HG03442 (cell line): ENCODE measurements at regions not wholly inside any gene's neighbourhood (a gene's known extent, or its start where the extent isn't known, plus 50 kb on each side); places are given as distances from the start of the nearest gene placed in this dataset.

ENCODE experiments used
- ATAC-seq: cut with Tn5 transposase; IDR thresholded peaks from one replicate; pipeline ENCODE4 v1.9.1; 2021; ENCODE audit warnings: mild to moderate bottlenecking, moderate library complexity; ENCODE audit not compliant: unreplicated experiment

- no peak for ATAC-seq
These were observed 190.6 kb downstream of the MZT1 start for GRCh38 chr13:72536714-72537394.

DNA sequence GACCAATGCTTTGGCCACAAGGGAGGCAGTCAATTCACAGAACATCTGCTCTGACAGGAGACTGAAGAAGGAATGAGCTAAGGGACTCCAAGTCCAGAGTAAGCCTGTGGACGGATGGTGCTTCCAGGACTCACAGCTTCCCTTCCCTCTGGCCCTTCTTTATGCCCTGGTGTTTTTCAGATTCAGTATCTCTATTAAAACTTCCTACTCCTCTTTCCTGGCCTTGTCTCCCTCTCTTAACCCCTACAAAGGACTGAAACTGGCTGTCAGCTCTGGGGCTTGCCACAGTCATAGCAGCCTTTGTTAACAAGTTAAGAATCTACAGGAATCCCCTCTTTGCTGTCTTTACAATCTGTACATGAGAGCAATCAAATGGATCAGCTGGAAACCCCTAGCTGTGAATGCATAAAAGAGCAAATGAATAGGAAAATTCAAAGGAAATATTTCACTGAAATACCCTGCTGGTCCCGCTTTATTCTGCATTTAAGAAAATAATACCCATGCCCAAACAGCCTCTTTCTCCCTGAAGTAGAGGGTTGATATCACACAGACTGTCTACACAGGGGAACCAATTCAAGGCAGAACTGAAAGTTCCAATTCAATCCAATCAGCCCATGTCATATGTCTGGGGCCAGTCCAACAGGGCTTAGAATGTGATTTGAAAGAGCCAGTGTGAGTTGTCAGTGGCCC is 192.3 kb downstream of the MZT1 start:
- no peak for ATAC-seq

- no peak for ATAC-seq
These were observed 197.0 kb downstream of the MZT1 start for GRCh38 chr13:72530471-72530870.

GRCh38 chr13:72527333-72527732 is 200.1 kb downstream of the MZT1 start:
- ATAC-seq, result no peak

DNA sequence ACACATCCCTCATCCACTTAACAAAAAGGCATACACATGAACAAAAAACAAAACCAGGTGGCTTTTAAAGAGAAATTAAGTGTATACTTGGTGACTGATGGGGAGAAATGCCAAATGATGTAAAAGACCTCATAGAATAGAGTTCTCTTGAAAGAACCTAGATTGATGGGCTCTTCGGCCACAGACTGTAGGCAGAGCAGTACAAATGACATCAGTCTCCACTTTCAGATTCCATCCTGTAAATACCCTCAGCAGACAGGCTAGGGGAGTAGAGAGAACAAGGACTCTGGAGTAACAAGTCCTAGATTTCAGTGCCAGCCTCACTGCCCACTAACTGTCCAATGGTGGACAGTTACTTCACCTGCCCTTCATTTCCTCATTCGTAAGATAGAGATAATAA is 203.8 kb downstream of the MZT1 start:
- ATAC-seq, result no peak

GRCh38 chr13:72523049-72523448 is 204.4 kb downstream of the MZT1 start:
- ATAC-seq, result no peak

GRCh38 chr13:72521940-72522661 is 205.3 kb downstream of the MZT1 start:
- ATAC-seq, result no peak

DNA sequence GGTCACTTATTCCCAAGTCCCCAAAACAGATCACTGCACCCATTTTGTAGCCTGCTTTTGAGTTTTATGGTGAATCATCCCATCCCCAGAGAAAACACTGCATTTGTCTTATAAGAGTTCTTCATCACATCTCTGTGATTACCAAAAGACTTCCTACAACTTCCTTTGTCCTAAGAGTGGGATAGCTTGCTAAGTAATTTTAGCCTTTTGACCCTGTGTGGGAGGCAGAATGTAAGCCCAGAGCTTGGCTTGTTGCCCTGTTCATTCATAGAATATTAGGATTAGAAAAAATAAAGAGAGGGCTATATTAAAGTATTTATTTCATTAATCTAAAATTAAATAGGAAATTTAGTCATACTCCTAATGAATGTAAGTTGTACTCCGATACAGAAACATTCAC is 213.3 kb downstream of the MZT1 start:
- no peak for ATAC-seq

DNA sequence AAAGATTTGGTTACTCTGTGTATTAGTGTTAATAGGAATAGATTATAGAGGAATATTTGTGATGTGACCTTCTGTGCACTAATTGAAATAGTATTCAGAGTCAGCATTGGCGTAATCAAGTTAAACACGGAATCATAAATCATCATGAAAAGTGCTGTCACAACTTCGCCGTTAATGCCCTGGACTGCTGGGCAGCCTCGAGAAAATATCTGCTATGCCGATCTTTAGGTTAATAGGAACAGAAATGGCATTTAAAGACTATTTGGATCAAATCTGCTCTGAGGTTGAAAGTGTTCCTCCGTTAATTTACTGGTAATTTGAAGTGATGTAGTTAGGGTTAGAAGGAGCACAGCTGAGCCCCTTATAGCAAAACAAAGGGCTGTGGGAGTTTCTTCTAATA is 219.0 kb downstream of the MZT1 start:
- no peak for ATAC-seq

GRCh38 chr13:72507416-72508199 is 219.8 kb downstream of the MZT1 start:
- no peak for ATAC-seq

GRCh38 chr13:72506706-72507105 is 220.7 kb downstream of the MZT1 start:
- no peak for ATAC-seq

GRCh38 chr13:72505376-72505775 is 222.1 kb downstream of the MZT1 start:
- no peak for ATAC-seq

DNA sequence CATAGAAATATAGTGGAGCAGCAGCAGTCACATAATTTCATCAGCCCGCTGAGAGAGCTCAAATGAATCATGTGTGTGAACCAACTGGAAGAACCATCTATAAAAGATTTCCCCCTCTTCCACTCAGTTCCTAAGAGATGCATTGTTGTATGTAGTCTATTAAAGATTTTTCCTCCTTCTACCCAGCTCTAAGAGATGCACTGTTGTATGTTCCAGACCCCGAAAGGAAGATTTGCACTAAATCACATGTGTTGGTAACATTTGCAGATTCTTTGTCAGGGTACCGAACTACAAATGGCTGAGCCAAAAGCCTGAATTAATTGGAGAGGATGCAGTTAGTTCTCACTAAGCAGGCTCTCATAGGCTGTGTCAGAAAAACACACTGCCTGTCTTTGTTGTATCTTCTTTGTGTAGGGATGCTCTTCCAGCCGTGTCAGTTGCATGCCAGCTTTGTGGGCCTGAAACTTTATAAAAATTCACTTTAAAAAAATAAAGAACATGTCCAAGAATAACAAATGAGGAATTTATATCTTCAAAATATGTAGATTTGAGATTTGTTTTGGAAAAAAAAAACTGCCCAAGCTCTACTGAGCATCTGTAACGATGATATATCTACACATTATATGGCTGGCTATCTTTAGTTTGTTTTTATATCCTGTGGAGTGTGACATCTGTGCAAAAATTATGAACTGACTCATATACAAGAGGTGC is 223.1 kb downstream of the MZT1 start:
- ATAC-seq, result no peak

DNA sequence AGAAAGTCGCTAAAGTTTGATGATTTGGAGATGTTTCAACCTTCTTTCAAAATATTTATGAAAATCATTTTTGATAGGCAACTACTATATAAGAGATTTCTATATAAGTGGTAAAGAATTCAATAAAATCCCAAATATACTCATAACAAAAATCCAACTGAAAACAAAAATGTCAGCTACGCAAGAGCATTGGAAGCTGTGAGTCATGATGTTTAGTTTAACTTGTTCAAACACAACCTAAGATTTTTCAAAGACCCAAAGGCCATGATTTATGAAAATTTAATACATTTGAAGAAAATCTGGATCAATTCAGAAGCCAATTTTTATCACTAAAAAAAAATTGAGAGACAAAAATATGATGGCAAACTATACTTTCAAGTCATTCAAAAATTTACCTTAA is 226.6 kb downstream of the MZT1 start:
- no peak for ATAC-seq

DNA sequence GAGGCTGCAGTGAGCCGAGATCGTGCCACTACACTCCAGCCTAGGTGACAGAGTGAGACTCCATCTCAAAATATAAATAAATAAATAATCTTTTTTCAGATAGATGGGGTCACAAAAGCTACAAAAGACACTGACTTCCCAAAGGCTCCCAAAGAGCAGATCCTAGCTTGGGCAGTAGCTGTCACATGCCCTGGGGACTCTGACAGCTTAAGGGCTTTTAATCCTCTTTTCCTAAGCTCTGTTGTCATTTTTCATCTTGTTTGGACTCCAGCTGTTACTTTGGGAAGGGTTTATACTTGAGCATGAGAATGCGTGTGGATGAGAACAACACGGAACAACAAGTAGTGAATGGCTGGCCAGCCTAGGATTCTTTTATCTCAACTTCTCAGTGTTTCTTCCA is 231.7 kb downstream of the MZT1 start:
- no peak for ATAC-seq

DNA sequence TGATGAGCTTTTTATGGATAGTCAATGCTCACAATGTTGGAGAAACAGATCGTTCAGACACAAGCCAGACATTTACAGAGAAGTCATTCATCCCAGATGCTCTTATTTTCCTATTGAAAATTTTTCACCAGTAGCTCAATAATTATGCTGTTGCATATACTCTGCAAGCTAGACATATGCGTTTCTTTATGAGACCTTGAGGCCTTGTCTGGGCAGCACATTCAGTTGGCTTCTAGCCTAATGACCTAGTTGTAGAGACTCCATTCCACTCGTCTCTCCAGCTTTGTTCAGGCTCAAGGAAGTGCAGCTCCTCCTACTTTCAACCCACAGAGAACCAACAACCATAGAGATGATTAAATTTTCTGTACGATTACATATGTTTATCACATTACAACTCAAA is 237.7 kb downstream of the MZT1 start:
- ATAC-seq, result no peak

- no peak for ATAC-seq
These were observed 254.1 kb downstream of the MZT1 start for GRCh38 chr13:72473321-72473720.

- ATAC-seq, result no peak
These were observed 257.5 kb downstream of the MZT1 start for GRCh38 chr13:72469906-72470305.

DNA sequence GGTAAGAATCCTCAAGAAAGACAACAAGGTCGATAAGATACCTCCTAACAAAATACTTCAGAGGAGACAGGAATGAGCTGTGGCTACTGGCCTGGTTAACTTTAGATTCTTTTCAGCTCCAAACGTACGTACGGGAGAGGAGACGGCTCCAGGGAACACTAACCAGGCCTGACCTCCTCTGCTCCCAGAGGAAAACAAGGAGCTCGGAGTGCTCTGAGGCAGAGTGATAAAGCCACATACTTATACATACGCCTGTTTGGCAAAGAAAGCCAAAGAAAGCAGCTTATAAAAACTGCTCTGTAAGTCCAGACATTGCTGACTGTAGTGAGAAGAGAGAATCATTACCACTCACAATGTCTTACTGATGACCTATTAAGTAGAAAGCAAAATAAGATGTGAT is 263.9 kb downstream of the MZT1 start:
- ATAC-seq, result no peak

DNA sequence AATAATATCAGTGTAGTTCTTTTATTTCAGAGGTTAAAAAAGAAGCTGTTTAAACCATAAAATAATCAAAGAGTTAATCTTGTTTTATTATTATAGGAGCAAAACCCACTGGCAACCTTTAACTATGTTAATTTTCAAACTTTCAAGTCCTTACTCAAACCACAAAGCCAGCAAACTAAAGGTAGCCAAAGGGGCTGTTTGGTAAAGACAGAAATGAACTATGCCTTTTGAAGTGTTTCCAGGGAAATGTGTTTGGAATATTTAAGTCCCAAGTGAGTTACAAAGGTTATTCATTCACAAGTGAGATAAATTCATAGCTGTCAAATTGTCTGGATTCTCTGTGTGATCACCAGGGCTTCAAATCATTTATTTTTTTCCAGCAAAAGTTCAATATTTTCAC is 264.7 kb downstream of the MZT1 start:
- no peak for ATAC-seq

GRCh38 chr13:72462166-72462565 is 265.3 kb downstream of the MZT1 start:
- ATAC-seq, result no peak
